ENCODE measurements at regions not wholly inside any gene's neighbourhood (a gene's known extent, or its start where the extent isn't known, plus 50 kb on each side); places are given as distances from the start of the nearest gene placed in this dataset.

DNA sequence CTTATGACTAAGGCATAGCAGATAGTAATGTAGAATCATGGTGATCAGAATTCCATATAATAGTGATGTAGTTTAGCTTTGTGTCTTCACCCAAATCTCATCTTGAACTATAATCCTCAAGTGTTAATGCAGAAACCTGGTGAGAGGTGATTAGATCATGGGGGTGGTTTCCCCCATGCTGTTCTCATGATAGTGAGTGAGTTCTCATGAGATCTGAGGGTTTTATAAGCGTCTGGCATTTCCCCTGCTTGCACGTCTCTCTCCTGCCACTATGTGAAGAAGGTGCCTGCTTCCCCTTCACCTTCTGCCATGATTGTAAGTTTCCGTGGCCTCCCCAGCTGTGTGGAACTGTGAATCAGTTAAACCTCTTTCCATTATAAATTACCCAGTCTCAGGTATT lies 138.7 kb upstream of the CBLB start:
- TF ChIP-seq JUNB (IDR thresholded peaks at IDR 0.05; ENCODE audit: unreplicated experiment) (no peak), ZNF331 (CRISPR knock-in tag; IDR thresholded peaks at IDR 0.05; ENCODE audit: low read depth) (no peak), NANOG (IDR thresholded peaks at IDR 0.05; ENCODE audit: borderline replicate concordance) (no peak), EZH2phosphoT487 (IDR thresholded peaks at IDR 0.05; ENCODE audit: unreplicated experiment) (no peak), STAT1 (IDR thresholded peaks at IDR 0.05; ENCODE audit: unreplicated experiment) (no peak), EZH2 (IDR thresholded peaks at IDR 0.05; ENCODE audit: low read depth, unreplicated experiment) (no peak), ZNF114 (CRISPR knock-in tag; IDR thresholded peaks at IDR 0.05) (no peak)
- TF ChIP-seq, protein P1, sequence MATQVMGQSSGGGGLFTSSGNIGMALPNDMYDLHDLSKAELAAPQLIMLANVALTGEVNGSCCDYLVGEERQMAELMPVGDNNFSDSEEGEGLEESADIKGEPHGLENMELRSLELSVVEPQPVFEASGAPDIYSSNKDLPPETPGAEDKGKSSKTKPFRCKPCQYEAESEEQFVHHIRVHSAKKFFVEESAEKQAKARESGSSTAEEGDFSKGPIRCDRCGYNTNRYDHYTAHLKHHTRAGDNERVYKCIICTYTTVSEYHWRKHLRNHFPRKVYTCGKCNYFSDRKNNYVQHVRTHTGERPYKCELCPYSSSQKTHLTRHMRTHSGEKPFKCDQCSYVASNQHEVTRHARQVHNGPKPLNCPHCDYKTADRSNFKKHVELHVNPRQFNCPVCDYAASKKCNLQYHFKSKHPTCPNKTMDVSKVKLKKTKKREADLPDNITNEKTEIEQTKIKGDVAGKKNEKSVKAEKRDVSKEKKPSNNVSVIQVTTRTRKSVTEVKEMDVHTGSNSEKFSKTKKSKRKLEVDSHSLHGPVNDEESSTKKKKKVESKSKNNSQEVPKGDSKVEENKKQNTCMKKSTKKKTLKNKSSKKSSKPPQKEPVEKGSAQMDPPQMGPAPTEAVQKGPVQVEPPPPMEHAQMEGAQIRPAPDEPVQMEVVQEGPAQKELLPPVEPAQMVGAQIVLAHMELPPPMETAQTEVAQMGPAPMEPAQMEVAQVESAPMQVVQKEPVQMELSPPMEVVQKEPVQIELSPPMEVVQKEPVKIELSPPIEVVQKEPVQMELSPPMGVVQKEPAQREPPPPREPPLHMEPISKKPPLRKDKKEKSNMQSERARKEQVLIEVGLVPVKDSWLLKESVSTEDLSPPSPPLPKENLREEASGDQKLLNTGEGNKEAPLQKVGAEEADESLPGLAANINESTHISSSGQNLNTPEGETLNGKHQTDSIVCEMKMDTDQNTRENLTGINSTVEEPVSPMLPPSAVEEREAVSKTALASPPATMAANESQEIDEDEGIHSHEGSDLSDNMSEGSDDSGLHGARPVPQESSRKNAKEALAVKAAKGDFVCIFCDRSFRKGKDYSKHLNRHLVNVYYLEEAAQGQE (IDR thresholded peaks at IDR 0.05; ENCODE audit: unreplicated experiment): no peak
- Histone ChIP-seq H3K27ac (ENCODE audit: low read depth) (no peak overlapping the region), H3K4me2 (no peak overlapping the region), H3K4me3 (no peak overlapping the region), H3K9me2 (ENCODE audit: insufficient read depth) (no peaks in the 10 kb centered on the region), H3K79me2 (replicated peaks; ENCODE audit: insufficient read depth) (no peaks in the 10 kb centered on the region), H3K36me3 (ENCODE audit: insufficient read depth) (no peaks in the 10 kb centered on the region), H2AFZ (no peak overlapping the region), H3F3A (replicated peaks; ENCODE audit: low read depth) (no peaks in the 10 kb centered on the region), H3K4me1 (ENCODE audit: insufficient read depth) (no peaks in the 10 kb centered on the region), H3K27me3 (ENCODE audit: insufficient read depth) (no peaks in the 10 kb centered on the region), H4K20me1 (replicated peaks; ENCODE audit: insufficient read depth) (no peaks in the 10 kb centered on the region)
- DNase-seq (ENCODE audit: low spot score) (no peak), ATAC-seq (no peak)
- H3K4me1 Mint-ChIP-seq: no peaks in the 10 kb centered on the region
- H3K4me3 Mint-ChIP-seq: no peak overlapping the region
- no peaks in the 10 kb centered on the region for H3K27me3 Mint-ChIP-seq (ENCODE audit: insufficient read depth, low read depth, poor library complexity)
- no peaks in the 10 kb centered on the region for H3K9me3 Mint-ChIP-seq
- no peak overlapping the region for H3K27ac Mint-ChIP-seq
- H3K36me3 Mint-ChIP-seq (ENCODE audit: low read depth): no peaks in the 10 kb centered on the region

DNA sequence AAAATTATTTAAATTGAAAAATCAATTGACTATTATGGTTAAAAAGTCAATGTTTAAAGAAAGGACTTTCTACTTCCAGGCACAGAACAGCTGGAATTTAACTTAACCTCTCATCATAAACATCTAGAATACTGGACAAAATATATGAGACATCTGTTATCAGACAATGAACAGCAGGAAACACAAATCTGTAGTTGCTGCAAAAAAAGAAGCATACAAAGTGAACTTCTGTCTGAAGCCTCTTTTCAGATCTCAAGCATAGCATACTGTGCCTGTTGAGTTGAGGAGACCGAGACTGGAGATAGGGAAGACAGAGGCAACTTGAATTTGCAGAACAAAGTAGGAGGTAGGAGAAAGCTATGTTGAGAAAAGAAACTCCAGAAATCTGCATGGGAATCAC lies 140.0 kb upstream of the CBLB start:
- DNase-seq (ENCODE audit: low spot score): no peak
- no peaks in the 10 kb centered on the region for H3F3A ChIP-seq (replicated peaks; ENCODE audit: low read depth)
- H3K27ac ChIP-seq (ENCODE audit: low read depth): no peak overlapping the region
- H3K9me2 ChIP-seq (ENCODE audit: insufficient read depth): no peaks in the 10 kb centered on the region
- no peak for TF ChIP-seq ZNF331 (CRISPR knock-in tag; IDR thresholded peaks at IDR 0.05; ENCODE audit: low read depth)
- no peak for TF ChIP-seq EZH2 (IDR thresholded peaks at IDR 0.05; ENCODE audit: low read depth, unreplicated experiment)
- ATAC-seq: no peak
- no peaks in the 10 kb centered on the region for H3K36me3 ChIP-seq (ENCODE audit: insufficient read depth)
- Mint-ChIP-seq H3K27me3 (ENCODE audit: insufficient read depth, low read depth, poor library complexity) (no peaks in the 10 kb centered on the region), H3K4me1 (no peaks in the 10 kb centered on the region), H3K9me3 (no peaks in the 10 kb centered on the region), H3K4me3 (no peak overlapping the region), H3K36me3 (ENCODE audit: low read depth) (no peaks in the 10 kb centered on the region), H3K27ac (no peak overlapping the region)
- H3K4me2 ChIP-seq: no peak overlapping the region
- no peaks in the 10 kb centered on the region for H3K79me2 ChIP-seq (replicated peaks; ENCODE audit: insufficient read depth)
- H4K20me1 ChIP-seq (replicated peaks; ENCODE audit: insufficient read depth): no peaks in the 10 kb centered on the region
- no peak overlapping the region for H2AFZ ChIP-seq
- H3K4me3 ChIP-seq: no peak overlapping the region
- H3K27me3 ChIP-seq (ENCODE audit: insufficient read depth): no peaks in the 10 kb centered on the region
- H3K4me1 ChIP-seq (ENCODE audit: insufficient read depth): no peaks in the 10 kb centered on the region

DNA sequence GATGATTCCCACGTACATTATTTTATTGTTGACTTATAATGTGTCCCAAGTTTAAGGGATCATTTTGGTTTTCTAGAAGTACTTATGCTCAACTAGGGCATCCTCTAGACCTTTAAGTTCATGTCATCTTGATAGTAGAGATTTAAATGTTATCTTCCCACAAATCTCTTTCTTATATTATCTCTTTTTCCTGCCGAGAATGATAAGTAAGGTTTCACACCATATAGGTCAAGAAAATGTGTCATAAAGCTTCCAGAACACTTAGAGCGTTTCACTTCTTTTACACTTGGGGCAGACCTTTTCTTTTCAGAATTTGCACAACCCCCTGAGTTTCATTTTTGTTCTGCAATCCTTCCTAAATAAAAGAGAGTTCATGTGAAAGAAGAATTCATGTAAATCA lies 142.0 kb upstream of the CBLB start:
- Mint-ChIP-seq H3K27ac (no peak overlapping the region), H3K27me3 (ENCODE audit: insufficient read depth, low read depth, poor library complexity) (no peaks in the 10 kb centered on the region), H3K4me3 (no peak overlapping the region), H3K4me1 (no peaks in the 10 kb centered on the region; the same call in 2 of the 3 replicates), H3K9me3 (no peaks in the 10 kb centered on the region), H3K36me3 (ENCODE audit: low read depth) (no peaks in the 10 kb centered on the region)
- no peak overlapping the region for H2AFZ ChIP-seq
- no peaks in the 10 kb centered on the region for H4K20me1 ChIP-seq (replicated peaks; ENCODE audit: insufficient read depth)
- ATAC-seq (no peak), DNase-seq (ENCODE audit: low spot score) (no peak)
- no peaks in the 10 kb centered on the region for H3K4me1 ChIP-seq (ENCODE audit: insufficient read depth)
- no peak overlapping the region for H3K4me3 ChIP-seq
- H3K27ac ChIP-seq (ENCODE audit: low read depth): no peak overlapping the region
- H3K36me3 ChIP-seq (ENCODE audit: insufficient read depth): no peaks in the 10 kb centered on the region
- no peaks in the 10 kb centered on the region for H3F3A ChIP-seq (replicated peaks; ENCODE audit: low read depth)
- no peak overlapping the region for H3K4me2 ChIP-seq
- no peaks in the 10 kb centered on the region for H3K9me2 ChIP-seq (ENCODE audit: insufficient read depth)
- no peaks in the 10 kb centered on the region for H3K79me2 ChIP-seq (replicated peaks; ENCODE audit: insufficient read depth)
- no peaks in the 10 kb centered on the region for H3K27me3 ChIP-seq (ENCODE audit: insufficient read depth)
- no peak for TF ChIP-seq CREB1 (CRISPR knock-in tag; IDR thresholded peaks at IDR 0.05; ENCODE audit: low read depth)
- TF ChIP-seq EZH2 (IDR thresholded peaks at IDR 0.05; ENCODE audit: low read depth, unreplicated experiment): no peak
- no peak for TF ChIP-seq ZNF331 (CRISPR knock-in tag; IDR thresholded peaks at IDR 0.05; ENCODE audit: low read depth)
- TF ChIP-seq, protein P2, sequence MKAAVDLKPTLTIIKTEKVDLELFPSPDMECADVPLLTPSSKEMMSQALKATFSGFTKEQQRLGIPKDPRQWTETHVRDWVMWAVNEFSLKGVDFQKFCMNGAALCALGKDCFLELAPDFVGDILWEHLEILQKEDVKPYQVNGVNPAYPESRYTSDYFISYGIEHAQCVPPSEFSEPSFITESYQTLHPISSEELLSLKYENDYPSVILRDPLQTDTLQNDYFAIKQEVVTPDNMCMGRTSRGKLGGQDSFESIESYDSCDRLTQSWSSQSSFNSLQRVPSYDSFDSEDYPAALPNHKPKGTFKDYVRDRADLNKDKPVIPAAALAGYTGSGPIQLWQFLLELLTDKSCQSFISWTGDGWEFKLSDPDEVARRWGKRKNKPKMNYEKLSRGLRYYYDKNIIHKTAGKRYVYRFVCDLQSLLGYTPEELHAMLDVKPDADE (IDR thresholded peaks at IDR 0.05): no peak
- no peak for TF ChIP-seq STAT1 (IDR thresholded peaks at IDR 0.05; ENCODE audit: unreplicated experiment)
- TF ChIP-seq EZH2phosphoT487 (IDR thresholded peaks at IDR 0.05; ENCODE audit: unreplicated experiment): no peak
- TF ChIP-seq ZNF114 (CRISPR knock-in tag; IDR thresholded peaks at IDR 0.05): no peak

Measured in GM23338 (cell line).